RPMI7951 (cell line): ENCODE measurements at regions not wholly inside any gene's neighbourhood (a gene's known extent, or its start where the extent isn't known, plus 50 kb on each side); places are given as distances from the start of the nearest gene placed in this dataset.
A peak's percentile ranks its signal among the peaks of the same experiment; 100 is the strongest.
"Not testable (repeated sequence)": the region's sequence is repeated elsewhere in the genome, so short reads cannot be mapped to it uniquely, and the experiment has no call there.

ENCODE experiments used
- DNase-seq: peaks from one replicate; pipeline ENCODE4 v3.0.0-alpha.2; 2012; ENCODE audit warnings: low read depth

DNA sequence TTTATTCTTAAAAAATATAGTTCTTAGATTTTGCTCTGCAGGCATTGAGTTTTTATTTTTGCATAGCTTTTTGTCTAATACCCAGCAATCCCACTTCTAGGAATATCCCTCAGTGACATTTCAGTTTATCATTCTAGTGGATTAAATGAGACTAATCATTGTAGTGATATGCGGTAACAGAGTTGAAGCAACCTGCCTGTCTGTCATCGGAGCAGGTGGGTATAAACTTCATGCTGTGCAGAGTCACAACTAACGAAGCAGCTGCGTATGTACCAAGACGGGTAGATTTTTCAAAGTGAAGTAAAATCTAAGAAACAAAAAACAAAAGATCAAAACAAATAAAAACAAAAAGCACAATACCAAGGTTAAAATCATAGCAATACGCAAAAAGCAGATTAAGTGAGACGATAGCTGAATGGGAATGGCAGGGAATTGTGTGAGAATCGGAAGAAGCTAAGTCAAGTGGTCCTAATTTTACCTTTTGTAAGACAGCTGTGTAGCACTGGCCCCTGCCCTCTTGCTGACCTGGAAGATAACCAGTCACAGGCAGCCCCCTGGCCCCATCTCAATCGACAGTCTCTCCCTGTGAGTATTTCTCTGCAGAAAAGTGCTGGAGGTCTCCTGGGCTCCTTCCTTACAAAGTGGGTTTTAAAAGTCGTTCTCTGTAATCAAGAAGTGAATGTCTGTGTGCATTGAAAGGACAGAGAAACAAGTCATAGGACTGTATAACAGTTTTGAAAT is 169.2 kb downstream of the OR2B2 start:
- DNase-seq = no peak

DNA sequence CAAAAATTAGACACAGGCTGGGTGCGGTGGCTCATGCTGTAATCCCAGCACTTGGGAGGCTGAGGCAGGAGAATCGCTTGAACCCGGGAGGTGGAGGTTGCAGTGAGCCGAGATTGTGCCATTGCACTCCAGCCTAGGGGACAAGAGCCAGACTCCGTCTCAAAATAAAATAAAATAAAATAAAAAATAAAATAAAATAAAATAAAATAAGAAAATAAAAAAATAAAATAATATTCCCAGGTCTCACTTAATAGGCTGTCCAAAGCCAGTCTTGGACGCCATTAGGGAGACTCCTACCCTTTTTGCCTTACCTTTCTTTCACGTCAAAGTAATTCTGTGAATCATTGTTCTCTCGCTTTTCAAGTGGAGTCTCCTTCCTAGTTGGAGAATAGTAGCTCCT is 172.3 kb downstream of the OR2B2 start:
- DNase-seq = not testable (repeated sequence)

DNA sequence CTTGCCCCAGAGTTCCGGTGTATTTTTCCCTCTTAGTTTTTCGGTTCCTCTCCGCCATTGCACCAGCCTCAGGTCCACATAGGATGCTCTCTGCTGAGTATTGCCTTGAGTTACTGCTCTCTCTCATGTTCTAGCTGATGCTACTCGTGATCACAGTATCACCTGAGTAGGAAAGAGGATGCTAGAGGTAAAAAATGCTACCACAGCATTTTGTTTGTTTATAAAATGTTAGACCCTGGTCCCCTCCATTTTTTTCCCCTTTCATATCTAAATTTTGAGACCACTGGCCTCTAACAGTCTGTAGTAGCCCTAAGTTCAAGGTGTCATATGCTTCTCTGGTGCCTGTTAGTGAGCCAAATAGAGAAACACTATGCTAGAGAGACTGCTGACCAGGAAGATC is 175.5 kb downstream of the OR2B2 start:
- DNase-seq = no peak

DNA sequence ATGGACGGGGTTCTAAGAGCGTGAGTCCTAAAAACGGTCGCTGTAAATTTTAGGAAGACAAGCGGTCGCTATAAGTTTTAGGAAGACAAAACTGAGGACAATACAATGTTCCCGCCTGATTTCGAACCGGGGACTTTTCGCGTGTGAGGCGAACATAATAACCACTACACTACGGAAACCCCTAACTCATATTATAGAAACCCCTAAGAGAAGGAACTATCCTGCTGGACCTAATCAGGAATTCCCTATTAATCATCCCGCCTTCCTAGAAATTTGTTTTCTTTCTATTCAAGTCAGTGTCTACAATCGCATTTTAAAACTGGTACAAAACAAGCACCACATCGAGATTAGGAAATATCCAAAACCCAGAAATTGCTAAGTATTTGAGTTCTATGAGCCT is 183.8 kb downstream of the OR2B2 start:
- no peak for DNase-seq

DNA sequence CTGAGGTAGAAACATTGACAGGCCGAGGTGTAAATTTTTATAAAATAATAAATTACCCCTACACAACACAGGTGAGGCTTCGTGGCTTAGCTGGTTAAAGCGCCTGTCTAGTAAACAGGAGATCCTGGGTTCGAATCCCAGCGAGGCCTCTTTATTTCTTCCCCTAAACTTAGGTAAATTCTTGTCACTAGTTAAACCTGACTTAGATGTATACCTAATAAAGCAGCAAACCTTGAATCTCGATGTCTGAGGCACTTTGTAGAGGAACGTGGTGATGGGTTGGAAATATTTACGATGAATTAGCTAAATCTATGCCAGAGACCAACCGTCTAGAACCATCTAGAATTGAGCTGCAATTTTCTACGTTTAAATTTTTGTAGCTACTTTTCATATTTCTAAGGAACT is 185.6 kb downstream of the OR2B2 start:
- DNase-seq = no peak

DNA sequence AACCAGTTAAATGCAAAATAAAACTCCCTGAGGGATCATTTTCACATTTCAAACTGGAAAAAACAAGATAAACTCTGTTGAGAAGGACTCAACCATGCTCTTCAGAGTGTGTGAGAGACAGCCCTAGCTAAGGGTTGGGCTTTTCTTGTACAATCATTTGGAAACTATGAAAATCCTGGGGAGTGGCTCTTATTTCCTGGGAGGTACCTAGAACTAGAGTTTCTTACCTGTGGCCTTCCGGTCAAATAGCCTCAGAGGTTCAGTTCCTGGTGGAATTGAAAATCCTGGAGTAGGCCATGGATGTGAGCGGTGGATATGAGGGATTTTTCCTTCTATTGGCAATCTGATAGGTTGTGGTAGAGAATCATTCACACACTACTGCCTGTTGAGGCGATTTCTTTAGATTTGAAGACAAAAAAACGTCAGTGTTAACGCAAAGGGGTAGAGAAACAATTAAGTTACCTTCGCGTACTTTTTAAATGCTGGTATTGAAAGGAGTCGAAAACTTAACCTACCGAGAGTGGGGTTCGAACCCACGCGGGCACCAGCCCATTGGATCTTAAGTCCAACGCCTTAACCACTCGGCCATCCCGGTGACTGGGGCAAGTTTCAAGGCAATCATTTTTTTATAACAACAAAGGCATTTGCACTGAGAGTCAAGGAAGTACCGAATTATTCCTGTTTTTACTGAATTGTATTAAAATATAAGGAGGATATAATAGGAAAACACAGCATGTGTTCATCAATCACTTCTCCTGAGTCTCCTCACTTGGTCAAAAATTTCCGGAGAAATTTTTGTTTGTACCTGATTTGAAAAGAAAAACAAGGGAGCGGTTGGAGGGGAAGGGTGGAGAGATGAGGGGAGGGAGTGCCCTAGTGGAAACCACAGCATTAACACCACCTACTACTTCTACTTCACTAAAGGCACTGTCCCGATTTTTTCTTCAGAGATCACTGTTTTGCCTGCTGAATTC is 191.3 kb downstream of the OR2B2 start:
- DNase-seq = no peak

DNA sequence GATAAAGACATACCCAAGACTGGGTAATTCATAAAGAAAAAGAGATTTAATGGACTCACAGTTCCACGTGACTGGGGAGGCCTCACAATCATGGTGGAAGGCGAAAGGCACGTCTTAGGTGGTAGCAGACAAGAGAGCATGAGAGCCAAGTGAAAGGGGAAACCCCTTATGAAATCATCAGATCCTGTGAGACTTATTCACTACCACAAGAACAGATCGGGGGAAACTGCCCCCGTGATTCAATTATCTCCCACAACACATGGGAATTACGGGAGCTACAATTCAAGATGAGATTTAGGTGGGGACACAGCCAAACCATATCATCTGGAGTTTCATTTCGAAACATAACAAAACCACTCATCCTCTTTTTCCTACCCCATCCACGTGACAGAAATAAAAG is 193.2 kb downstream of the OR2B2 start:
- peak; percentile 63 for DNase-seq

DNA sequence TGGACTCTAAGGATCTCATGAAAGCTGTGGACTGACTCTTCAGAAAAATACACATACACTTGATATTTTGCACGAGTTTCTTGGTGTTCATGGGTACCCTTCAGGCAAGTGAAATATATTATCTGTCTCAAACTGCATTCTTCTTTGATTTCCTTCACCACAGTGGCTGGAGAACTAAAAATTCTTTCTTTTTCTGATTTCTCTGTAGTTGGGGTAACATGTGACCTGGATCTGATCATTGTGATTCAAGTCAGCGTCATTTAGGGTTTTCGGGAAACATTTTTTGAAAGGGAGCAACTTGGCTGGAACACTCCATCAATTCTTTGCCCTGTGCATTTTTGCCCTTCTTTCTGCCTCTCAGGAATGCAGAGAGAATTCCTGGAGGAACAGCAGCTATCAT is 205.8 kb downstream of the OR2B2 start:
- no peak for DNase-seq

DNA sequence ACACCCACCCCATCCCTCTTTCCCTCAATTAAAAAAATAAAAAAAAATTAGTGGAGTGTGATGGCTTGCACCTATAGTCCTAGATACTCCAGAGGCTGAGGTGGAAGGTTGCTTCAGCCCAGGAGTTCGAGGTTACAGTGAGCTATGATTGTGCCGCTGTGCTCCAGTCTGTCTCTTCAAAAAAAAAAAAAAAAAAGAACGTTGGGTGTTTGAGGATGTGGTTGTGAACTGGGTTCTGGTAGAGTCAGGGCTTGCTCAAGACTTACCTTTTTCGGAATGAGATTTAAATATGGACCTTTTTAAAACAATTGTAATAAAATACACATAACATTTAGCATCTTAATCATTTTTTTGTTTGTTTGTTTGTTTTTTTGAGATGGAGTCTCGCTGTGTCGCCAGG is 211.9 kb downstream of the OR2B2 start:
- DNase-seq = no peak

DNA sequence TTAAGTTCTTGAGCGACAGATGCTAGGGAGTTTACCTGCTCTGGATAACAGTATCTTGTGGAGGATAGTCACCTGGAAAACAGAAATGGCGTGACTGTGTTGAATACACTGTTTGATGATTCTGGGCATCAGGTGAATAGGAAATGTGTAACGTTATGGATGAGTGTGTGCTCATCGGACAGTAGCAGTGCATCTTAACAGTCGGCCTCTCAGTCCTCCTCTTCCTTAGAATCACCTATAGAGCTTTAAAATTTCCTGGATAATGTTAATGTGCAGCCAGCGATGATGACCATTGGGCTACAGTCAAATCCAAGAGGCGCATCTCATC is 217.7 kb downstream of the OR2B2 start:
- no peak for DNase-seq

DNA sequence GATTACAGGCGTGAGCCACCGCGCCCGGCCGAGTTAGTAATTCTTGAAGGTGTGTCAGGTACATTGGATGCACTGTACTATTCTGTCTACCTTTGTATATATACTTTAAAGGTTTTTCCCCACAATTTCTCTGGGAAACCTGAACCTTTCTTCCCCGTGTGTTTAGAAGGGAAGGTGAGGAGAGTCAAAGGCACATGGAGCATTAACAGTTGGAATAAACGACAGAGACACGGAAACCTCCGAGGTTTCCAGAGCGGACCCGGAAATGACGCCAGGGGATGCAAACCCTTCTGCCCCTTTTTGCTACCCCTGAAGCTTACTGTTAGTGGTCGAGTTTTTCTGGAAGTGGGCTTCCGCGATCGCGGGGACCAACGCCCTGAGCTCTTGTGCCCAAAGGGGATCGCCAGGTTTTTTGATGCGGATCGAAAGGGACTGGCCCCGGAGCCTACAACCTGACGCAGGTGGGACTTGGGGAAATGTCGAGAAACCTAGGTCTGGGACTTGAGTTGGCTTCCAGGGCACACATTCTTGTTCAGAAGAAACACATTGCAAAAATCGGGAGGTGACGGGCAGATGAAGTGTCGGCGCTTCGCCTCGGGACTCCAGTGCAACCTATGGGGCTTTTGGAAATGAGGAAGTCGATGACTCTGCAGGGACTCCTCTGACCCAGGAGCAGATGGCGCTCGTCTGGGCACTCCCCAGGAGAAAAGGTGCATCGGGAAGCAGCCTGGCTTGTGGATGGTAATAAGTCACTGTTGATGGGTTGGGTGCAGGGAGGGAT is 218.2 kb downstream of the OR2B2 start:
- peak; percentile 38 for DNase-seq

DNA sequence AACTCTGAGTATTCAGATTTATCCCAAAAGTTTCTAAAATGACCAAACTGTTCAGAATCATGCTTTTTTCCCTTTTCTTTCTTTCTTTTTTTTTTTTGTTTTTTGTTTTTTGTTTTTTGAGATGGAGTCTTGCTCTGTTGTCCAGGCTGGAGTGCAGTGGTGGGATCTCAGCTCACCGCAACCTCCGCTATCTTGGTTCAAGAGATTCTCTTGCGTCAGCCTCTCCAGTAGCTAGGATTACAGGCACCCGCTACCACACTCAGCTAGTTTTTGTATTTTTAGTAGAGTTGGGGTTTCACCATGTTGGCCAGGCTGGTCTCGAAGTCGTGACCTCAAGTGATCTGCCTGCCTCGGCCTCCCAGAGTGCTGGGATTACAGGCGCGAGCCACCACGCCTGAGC is 219.2 kb upstream of the ZNF184 start:
- DNase-seq = not testable (repeated sequence)

DNA sequence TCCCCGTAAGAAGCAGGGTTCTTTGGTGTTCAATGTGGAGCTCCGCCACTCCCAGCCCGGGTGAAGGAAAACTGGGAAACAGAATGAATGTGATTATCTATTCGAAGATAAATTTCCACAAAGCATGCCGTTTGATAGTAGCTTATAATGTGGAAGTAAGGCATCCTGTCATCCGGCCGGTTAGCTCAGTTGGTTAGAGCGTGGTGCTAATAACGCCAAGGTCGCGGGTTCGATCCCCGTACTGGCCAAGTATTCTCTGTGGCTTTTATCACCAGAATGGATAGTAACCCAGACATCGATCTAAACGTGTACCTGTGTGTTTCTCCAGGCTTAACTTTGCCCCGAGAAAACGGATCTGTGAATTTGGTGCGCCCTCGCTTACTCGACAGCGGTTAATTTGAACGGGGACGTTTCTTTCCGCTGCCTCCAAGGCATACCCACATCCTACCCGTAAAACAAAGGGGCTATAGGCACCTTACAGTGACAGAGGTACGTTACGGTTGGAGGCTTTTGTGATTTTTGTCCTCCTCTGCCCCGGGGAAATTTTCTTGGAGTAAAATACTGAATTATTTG is 215.2 kb upstream of the ZNF184 start:
- DNase-seq = peak; percentile 85

DNA sequence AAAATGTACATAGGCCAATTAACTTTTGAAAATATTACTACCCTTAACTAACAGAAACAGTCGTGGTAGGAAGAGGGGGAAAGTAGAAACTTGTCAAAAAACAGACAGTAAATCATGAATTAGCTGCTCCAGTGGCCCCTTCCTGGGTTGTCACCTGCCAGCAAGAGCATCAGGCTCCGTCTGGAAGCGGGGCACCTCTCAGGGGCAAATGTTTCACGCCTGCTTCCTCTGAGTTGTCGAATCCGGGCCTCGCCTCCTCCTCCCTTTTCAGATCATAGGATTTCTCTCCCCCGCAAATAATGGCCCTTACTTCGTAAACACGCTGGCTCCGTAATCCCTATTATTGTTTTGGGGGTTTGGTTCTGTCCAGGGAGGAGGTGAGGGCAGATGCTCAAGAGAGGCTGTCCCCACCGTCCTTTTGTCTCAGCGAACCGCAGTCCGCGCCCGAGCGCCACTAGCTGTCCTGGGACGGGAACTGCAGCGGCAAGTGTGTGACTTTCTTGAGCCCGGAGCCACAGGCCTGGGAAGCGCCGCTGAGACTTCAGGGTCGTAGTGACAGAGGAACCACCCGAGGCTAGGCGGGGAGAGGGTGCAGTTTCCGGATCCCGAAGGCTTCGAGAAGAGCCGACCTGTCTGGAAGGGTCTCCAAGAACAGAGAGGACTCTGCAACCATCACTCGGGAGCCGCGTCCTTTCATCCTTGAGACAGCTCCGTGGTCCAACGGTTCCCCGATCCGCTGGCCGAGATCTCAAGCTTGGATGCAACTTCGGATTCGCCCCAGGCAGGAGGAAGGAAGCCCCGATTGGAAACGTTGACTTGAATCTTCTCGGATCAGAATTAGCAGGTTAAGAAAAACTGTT is 214.5 kb upstream of the ZNF184 start:
- DNase-seq = peak; percentile 77

DNA sequence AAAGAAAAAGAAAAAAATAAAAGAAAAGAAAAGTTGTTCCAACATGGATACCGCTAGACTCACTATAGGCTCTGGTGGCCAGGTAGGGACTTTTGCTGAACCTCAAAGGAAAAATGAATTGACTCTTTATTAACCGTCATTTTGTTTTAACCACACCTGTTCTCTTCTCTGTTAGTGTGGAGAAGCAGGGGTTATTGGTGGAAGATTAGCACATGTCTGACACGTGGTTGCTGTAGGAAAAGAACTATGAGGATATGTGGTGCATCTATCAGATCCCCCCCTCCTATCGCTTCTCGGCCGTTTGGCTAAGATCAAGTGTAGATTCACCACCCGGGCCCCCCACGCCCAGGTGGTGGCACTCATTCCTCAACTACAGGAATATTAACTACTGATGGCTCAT is 212.4 kb upstream of the ZNF184 start:
- DNase-seq = no peak

DNA sequence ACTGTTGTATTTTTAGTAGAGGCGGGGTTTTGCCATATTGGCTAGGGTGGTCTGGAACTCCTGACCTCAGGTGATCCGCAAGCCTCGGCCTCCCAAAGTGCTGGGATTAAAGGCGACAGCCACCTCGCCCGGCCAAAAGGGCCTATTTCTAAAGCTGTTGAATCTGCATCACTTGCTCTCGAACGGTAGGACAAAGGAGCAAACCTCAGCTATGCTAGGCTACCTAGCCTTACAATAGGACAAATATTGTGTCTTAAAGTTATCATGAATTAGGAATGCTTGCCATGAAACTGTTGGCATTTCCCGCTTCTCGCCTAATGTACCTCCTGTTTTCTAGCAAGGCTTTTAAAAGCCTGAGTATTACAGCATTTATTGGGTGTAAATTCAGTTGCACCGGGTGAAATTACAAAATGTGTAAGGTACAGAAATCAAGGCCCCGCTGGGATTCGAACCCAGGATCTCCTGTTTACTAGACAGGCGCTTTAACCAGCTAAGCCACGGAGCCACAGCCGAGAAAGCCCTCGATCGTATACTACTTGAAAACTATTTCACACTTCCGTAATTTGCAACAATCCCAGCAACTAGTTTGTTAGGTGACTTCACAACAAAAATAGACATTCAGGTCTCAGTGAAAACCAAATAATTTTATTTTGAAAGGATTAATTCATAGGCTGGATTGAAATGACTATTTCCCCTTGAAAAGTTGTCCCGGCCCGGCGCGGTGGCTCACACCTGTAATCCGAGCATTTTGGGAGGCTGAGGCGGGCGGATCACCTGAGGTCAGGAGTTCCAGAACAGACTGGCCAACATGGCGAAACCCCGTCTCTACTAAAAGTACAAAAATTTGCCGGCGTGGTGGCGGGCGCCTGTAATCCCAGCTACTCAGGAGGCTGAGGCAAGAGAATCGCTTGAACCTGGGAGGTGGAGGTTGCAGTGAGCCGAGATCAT is 211.6 kb upstream of the ZNF184 start:
- DNase-seq = peak; percentile 85

DNA sequence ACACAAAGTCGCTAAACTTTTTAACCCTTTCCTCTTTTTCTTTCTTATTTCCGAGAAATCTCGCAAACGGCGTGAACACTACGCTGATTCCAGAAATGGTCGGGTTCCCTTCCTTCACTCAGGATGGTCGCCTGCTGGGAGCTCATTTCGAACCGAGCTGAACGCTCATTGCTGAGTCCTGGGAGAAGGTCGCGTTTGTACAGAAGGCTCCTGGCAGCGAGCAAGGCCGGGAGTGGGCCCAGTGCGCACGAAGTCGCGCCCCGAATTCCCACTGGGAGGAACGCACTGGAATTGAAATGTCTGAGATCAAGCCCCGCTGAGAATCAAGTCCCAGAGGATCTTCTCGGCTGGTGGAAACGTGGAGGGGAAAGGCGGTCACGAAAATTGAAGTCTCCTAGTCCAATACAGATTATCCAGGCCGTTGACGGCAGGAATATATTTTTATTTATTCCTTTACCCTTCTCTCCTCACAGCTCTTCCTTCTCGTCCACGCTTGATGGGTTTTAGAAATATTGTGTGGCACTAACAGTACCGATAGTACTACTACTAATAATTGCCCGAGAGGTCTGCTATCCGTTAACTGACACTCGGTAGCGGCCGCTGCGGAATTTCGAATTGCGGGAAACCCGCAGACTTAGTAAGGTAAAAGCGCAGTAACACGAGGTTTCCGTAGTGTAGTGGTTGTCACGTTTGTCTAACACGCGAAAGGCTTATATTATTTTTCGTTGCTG is 207.2 kb upstream of the ZNF184 start:
- DNase-seq = no peak

DNA sequence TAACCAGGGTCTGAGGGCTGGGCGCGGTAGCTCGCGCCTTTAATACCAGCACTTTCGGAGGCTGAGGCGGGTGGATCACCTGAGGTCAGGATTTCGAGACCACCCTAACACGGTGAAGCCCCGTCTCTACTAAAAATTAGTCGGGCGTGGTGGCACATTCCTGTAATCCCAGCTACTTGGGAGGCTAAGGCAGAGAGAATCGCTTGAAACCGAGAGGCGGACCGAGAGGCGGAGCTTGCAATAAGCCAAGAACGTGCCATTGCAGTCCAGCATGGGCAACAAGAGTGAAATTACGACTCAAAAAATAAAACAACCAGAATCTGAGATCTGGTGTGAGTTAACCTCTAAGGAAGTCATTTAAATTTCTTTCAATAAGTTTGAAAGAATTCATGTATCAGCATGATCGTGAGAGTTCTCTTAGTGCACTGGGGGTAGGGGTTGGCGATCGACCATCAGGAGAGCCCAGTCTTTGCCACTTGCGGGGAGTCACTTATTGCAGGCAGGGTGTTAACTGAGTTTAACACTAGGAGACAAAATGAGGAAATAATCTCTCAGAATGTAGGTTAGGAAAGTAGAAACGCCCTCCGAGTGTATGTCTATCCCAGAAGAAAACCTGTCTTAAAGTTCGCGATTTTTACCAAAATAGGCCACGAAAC is 206.5 kb upstream of the ZNF184 start:
- DNase-seq = no peak

DNA sequence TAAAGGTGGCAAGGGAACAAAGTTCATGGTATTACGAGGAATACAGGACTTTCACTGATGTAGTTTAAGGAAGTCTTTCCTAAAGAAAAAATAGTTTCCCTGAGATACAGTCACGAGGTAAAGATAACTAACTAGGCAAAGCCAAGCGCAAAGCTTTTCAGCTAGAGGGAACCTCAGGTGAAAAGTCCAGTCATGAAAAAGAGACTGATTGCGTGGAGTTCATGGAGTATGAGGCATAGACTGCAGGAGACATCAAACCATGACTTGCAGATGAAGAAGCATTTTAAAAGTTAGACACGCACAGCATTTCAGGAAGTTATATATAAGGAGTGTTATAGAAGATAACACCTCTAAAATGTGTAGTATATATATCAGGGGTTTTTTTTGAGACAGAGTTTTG is 205.6 kb upstream of the ZNF184 start:
- no peak for DNase-seq
